Loucy (cell line): ENCODE measurements at regions not wholly inside any gene's neighbourhood (a gene's known extent, or its start where the extent isn't known, plus 50 kb on each side); places are given as distances from the start of the nearest gene placed in this dataset.

Experiments
- H2AFZ ChIP-seq: fragments of 200-600 bp; sonication (generic); 2 replicates; pipeline ENCODE4 v1.6.0; 2016; ENCODE audit warnings: antibody characterized with exemption, mild to moderate bottlenecking, low read length, moderate library complexity
- H3F3A ChIP-seq: fragments of 200-600 bp; 2 replicates; pipeline ENCODE4 v1.6.0; 2016; ENCODE audit warnings: antibody characterized with exemption, low read depth, mild to moderate bottlenecking
- H3K27me3 ChIP-seq: fragments of 200-600 bp; sonication (generic); 2 replicates; pipeline ENCODE4 v1.6.1; 2014; ENCODE audit warnings: low read length, mild to moderate bottlenecking; ENCODE audit not compliant: insufficient read depth, poor library complexity, severe bottlenecking
- H3K36me3 ChIP-seq: fragments of 200-600 bp; sonication (generic); 2 replicates; pipeline ENCODE4 v1.6.1; 2016; ENCODE audit warnings: low read length; ENCODE audit not compliant: insufficient read depth
- H3K4me1 ChIP-seq: fragments of 200-600 bp; sonication (generic); 2 replicates; pipeline ENCODE4 v1.5.1; 2014; ENCODE audit warnings: low read length, mild to moderate bottlenecking; ENCODE audit not compliant: insufficient read depth, poor library complexity, severe bottlenecking
- H3K4me2 ChIP-seq: fragments of 200-600 bp; sonication (generic); 2 replicates; pipeline ENCODE4 v1.6.0; 2014; ENCODE audit warnings: antibody characterized with exemption, low read length, low read depth, mild to moderate bottlenecking; ENCODE audit not compliant: poor library complexity, severe bottlenecking
- H3K4me3 ChIP-seq: fragments of 200-600 bp; sonication (generic); 2 replicates; pipeline ENCODE4 v1.5.1; 2014; ENCODE audit warnings: low read length, mild to moderate bottlenecking, mixed read lengths; ENCODE audit not compliant: poor library complexity, severe bottlenecking
- H3K79me2 ChIP-seq: fragments of 200-600 bp; sonication (generic); 2 replicates; pipeline ENCODE4 v1.6.1; 2014; ENCODE audit warnings: low read length; ENCODE audit not compliant: insufficient read depth
- H3K9ac ChIP-seq: fragments of 200-600 bp; sonication (generic); 2 replicates; pipeline ENCODE4 v1.6.0; 2014; ENCODE audit warnings: mild to moderate bottlenecking, low read depth, low read length, moderate library complexity; ENCODE audit not compliant: poor library complexity, severe bottlenecking
- H3K9me2 ChIP-seq: fragments of 200-600 bp; sonication (generic); replicated peaks from 2 replicates; pipeline ENCODE4 v1.6.1; 2016; ENCODE audit warnings: low read depth, low read length, mixed read lengths
- H3K9me3 ChIP-seq: fragments of 200-600 bp; sonication (generic); 2 replicates; pipeline ENCODE4 v1.6.1; 2014; ENCODE audit warnings: mild to moderate bottlenecking, antibody characterized with exemption, low read length, low read depth; ENCODE audit not compliant: insufficient read depth
- H4K20me1 ChIP-seq: fragments of 200-600 bp; sonication (generic); 2 replicates; pipeline ENCODE4 v1.6.0; 2014; ENCODE audit warnings: antibody characterized with exemption, low read length, mild to moderate bottlenecking; ENCODE audit not compliant: insufficient read depth, poor library complexity, severe bottlenecking
- CTCF ChIP-seq: fragments of 200-600 bp; sonication (generic); conservative IDR thresholded peaks from 2 replicates; pipeline ENCODE4 v1.5.1; 2014; ENCODE audit warnings: mild to moderate bottlenecking, antibody characterized with exemption, low read length
- EZH2phosphoT487 ChIP-seq: fragments of 200-600 bp; IDR thresholded peaks from 2 replicates; pipeline ENCODE4 v1.6.1; 2018; ENCODE audit warnings: antibody characterized with exemption, mild to moderate bottlenecking, moderate library complexity, borderline replicate concordance

DNA sequence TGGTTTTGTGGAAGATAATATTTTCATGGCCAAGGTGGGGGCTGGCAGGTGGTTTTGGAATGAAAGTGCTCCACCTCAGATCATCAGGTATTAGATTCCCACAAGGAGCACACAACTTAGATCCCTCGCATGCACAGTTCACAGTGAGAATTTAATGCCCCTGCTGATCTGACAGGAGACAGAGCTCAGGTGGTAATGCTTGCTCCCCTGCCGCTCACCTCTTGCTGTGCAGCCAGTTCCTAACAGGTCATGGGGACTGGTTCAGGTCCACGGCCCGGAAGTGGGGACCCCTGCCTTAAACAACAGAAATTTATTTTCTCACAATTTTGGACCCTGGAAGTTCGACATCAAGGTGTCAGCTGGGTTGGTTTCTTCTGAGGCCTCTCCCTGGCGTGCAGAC is 668.7 kb upstream of the ZNF608 start:
- Histone ChIP-seq H3K79me2 (no peaks in the 10 kb centered on the region), H3K4me2 (no peak overlapping the region), H3K4me3 (no peak overlapping the region), H3K27me3 (no peaks in the 10 kb centered on the region), H3K36me3 (no peaks in the 10 kb centered on the region), H3K9me3 (no peaks in the 10 kb centered on the region), H3F3A (no peaks in the 10 kb centered on the region), H2AFZ (no peak overlapping the region), H3K9ac (no peak overlapping the region), H3K9me2 (no peaks in the 10 kb centered on the region), H4K20me1 (no peaks in the 10 kb centered on the region), H3K4me1 (no peaks in the 10 kb centered on the region)
- TF ChIP-seq CTCF (no peak), EZH2phosphoT487 (no peak)

DNA sequence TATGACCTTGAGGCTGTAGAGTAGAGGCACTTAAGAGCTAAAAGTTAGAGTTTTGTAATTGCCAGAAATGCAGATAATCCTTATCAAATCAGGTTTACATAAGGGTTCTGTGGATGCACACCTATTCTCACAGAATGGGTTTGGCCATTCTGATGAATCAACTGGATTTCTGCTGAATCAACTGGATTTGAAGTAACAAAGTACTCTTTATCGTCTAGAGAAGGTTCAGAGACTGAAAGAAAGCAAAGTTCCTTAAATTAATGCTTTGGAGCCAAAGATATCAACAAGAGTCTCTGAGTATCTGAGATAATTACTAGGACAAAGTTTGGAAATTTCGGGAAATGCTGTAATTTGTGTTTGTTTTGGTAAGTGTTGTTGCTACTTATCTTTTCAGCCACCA is 669.6 kb upstream of the ZNF608 start:
- no peak for TF ChIP-seq CTCF
- TF ChIP-seq EZH2phosphoT487: no peak
- Histone ChIP-seq H3K4me2 (no peak overlapping the region), H3K9me3 (no peaks in the 10 kb centered on the region), H3K9me2 (no peaks in the 10 kb centered on the region), H3F3A (no peaks in the 10 kb centered on the region), H3K4me3 (no peak overlapping the region), H4K20me1 (no peaks in the 10 kb centered on the region), H3K79me2 (no peaks in the 10 kb centered on the region), H2AFZ (no peak overlapping the region), H3K36me3 (no peaks in the 10 kb centered on the region), H3K9ac (no peak overlapping the region), H3K27me3 (no peaks in the 10 kb centered on the region), H3K4me1 (no peaks in the 10 kb centered on the region)

GRCh38 chr5:125421006-125421405 is 674.6 kb upstream of the ZNF608 start:
- no peaks in the 10 kb centered on the region for H4K20me1 ChIP-seq
- H3K4me1 ChIP-seq: no peaks in the 10 kb centered on the region
- TF ChIP-seq CTCF: no peak
- no peak for TF ChIP-seq EZH2phosphoT487
- H3K4me2 ChIP-seq: no peak overlapping the region
- no peaks in the 10 kb centered on the region for H3K9me3 ChIP-seq
- H3K9me2 ChIP-seq: no peaks in the 10 kb centered on the region
- no peaks in the 10 kb centered on the region for H3K27me3 ChIP-seq
- no peaks in the 10 kb centered on the region for H3K36me3 ChIP-seq
- no peaks in the 10 kb centered on the region for H3F3A ChIP-seq
- H3K9ac ChIP-seq: no peak overlapping the region
- H2AFZ ChIP-seq: no peak overlapping the region
- H3K79me2 ChIP-seq: no peaks in the 10 kb centered on the region
- no peak overlapping the region for H3K4me3 ChIP-seq
